MCF 10A (cell line): ENCODE measurements at regions not wholly inside any gene's neighbourhood (a gene's known extent, or its start where the extent isn't known, plus 50 kb on each side); places are given as distances from the start of the nearest gene placed in this dataset.
"Not testable (repeated sequence)": the region's sequence is repeated elsewhere in the genome, so short reads cannot be mapped to it uniquely, and the experiment has no call there.

Experiments
- BruUV-seq: library from RNA; stranded (reverse); fragments of 400-500 nt; replicated peaks from 2 replicates; lab custom pipeline; 2021; lab: Mats Ljungman, UMichigan
- CTCF ChIA-PET: fragments of 300-600 bp; sonication (Branson Sonifier 250); formaldehyde crosslinking; extraction: SDS; loops from one replicate; lab custom pipeline; 2021; ENCODE audit warnings: antibody characterized with exemption, inconsistent platforms; lab: Yijun Ruan, JAX
- POLR2A ChIA-PET: fragments of 300-600, 350-650 bp; sonication (Branson Sonifier 250); formaldehyde crosslinking; extraction: SDS; loops from one replicate; lab custom pipeline; 2020; ENCODE audit warnings: antibody characterized with exemption, inconsistent platforms; lab: Yijun Ruan, JAX
- DNase-seq: peaks from one replicate; pipeline ENCODE4 v3.0.0-alpha.2; 2018; ENCODE audit not compliant: unreplicated experiment
- H3K27ac Mint-ChIP-seq: one replicate; pipeline ENCODE4 v1.8.0; 2022; ENCODE audit warnings: mild to moderate bottlenecking, low read depth, mixed read lengths; ENCODE audit not compliant: unreplicated experiment
- H3K27me3 Mint-ChIP-seq: one replicate; pipeline ENCODE4 v1.8.0; 2022; ENCODE audit warnings: mixed read lengths; ENCODE audit not compliant: insufficient read depth, unreplicated experiment
- H3K36me3 Mint-ChIP-seq: one replicate; pipeline ENCODE4 v1.8.0; 2022; ENCODE audit warnings: mild to moderate bottlenecking, moderate library complexity, mixed read lengths; ENCODE audit not compliant: insufficient read depth, unreplicated experiment
- H3K4me1 Mint-ChIP-seq: one replicate; pipeline ENCODE4 v1.8.0; 2022; ENCODE audit warnings: mixed read lengths; ENCODE audit not compliant: insufficient read depth, unreplicated experiment
- H3K4me3 Mint-ChIP-seq: one replicate; pipeline ENCODE4 v1.8.0; 2022; ENCODE audit warnings: mild to moderate bottlenecking, moderate library complexity, mixed read lengths; ENCODE audit not compliant: unreplicated experiment
- H3K9me3 Mint-ChIP-seq: one replicate; pipeline ENCODE4 v1.8.0; 2022; ENCODE audit warnings: mixed read lengths; ENCODE audit not compliant: unreplicated experiment
- intact Hi-C: fragments of 100-400 bp; cut with micrococcal nuclease; formaldehyde crosslinking; loops from 2 replicates; pipeline ENCODE4 v1.14.1; 2022

- BruUV-seq, H3K27me3 Mint-ChIP-seq, CTCF ChIA-PET, intact Hi-C loops, DNase-seq, H3K9me3 Mint-ChIP-seq, POLR2A ChIA-PET, H3K4me3 Mint-ChIP-seq, H3K36me3 Mint-ChIP-seq, H3K27ac Mint-ChIP-seq: not testable (repeated sequence)
- H3K4me1 Mint-ChIP-seq: peaks cover 11% of the 10 kb centered on the region
Observed at GRCh38 chr1:149157409-149157808, 54.1 kb upstream of the NBPF9 start.

DNA sequence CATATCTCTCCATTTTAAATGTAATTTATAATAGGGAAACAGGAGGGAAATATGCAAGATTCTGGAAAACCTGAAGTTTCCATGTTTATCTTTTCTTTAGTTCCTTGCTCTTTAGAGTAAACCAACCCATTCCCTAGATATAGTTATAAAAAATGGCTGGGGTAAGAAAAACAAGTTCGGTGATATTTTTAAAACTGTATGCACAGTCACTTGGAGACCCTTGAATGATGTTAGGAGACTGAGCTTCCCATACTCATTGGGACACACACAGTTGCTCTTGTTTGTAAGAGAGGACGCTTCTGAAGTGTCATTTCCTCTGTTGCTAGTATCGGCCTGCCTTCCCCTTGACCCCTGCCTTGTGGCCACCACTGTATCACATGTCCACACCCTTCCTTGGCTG is 55.0 kb upstream of the NBPF9 start:
- H3K9me3 Mint-ChIP-seq, H3K27me3 Mint-ChIP-seq, H3K36me3 Mint-ChIP-seq, H3K27ac Mint-ChIP-seq, H3K4me3 Mint-ChIP-seq, POLR2A ChIA-PET, BruUV-seq, intact Hi-C loops, DNase-seq, CTCF ChIA-PET: not testable (repeated sequence)
- peaks cover 11% of the 10 kb centered on the region for H3K4me1 Mint-ChIP-seq

DNA sequence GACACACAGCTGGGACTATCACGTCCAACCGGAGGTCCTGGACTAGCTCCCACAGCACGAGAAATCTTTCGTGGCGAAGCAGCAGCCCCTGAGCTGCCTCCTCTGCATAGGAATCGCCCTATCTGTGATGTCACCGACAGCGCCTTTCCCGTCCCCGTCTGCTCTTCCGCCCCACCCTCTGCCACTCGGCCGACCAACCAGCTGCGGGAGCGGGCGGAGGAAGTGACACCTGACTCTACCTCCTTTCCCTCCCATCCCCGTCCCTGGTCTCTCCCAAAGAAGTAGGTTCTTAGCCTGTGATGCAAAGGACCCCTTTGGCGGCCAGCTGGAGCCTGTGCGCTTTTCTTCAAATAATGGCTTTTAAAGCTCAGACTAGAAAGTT is 59.7 kb upstream of the NBPF9 start:
- CTCF ChIA-PET, H3K9me3 Mint-ChIP-seq, H3K27ac Mint-ChIP-seq, intact Hi-C loops, DNase-seq, H3K4me3 Mint-ChIP-seq, BruUV-seq, H3K36me3 Mint-ChIP-seq, H3K27me3 Mint-ChIP-seq, POLR2A ChIA-PET: not testable (repeated sequence)
- H3K4me1 Mint-ChIP-seq: peaks cover 11% of the 10 kb centered on the region

GRCh38 chr1:149174765-149175164 is 71.4 kb upstream of the NBPF9 start:
- Mint-ChIP-seq H3K27ac (peak overlapping the region; percentile 39), H3K4me3 (peak overlapping the region; percentile 70)
- H3K27me3 Mint-ChIP-seq, intact Hi-C loops, CTCF ChIA-PET, POLR2A ChIA-PET, H3K4me1 Mint-ChIP-seq, DNase-seq, H3K36me3 Mint-ChIP-seq, H3K9me3 Mint-ChIP-seq: not testable (repeated sequence)
- TSS peak; percentile 38 for BruUV-seq

DNA sequence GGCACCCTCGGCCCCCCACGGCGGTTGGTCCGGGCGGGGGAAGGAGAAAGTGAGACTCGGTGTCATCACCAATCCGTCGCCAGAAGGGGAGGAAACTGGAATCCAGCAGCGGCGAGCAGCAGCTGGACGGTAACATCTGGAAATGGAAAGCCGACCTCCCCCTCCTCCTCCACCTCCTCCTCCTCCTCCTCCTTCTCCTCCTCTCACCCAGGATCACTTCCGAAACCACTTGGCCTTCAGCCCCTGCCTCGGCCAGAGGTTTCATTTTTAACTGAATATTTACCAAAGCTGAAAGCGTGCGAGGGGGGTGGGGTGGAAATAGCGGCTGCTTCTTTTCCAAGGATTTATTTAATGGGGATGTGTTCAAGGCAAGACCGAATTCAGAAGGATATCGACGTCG is 72.5 kb upstream of the NBPF9 start:
- H3K4me1 Mint-ChIP-seq, H3K27me3 Mint-ChIP-seq, H3K9me3 Mint-ChIP-seq, intact Hi-C loops, POLR2A ChIA-PET, H3K27ac Mint-ChIP-seq, CTCF ChIA-PET, DNase-seq, BruUV-seq, H3K36me3 Mint-ChIP-seq: not testable (repeated sequence)
- peak overlapping the region; percentile 67 for H3K4me3 Mint-ChIP-seq

DNA sequence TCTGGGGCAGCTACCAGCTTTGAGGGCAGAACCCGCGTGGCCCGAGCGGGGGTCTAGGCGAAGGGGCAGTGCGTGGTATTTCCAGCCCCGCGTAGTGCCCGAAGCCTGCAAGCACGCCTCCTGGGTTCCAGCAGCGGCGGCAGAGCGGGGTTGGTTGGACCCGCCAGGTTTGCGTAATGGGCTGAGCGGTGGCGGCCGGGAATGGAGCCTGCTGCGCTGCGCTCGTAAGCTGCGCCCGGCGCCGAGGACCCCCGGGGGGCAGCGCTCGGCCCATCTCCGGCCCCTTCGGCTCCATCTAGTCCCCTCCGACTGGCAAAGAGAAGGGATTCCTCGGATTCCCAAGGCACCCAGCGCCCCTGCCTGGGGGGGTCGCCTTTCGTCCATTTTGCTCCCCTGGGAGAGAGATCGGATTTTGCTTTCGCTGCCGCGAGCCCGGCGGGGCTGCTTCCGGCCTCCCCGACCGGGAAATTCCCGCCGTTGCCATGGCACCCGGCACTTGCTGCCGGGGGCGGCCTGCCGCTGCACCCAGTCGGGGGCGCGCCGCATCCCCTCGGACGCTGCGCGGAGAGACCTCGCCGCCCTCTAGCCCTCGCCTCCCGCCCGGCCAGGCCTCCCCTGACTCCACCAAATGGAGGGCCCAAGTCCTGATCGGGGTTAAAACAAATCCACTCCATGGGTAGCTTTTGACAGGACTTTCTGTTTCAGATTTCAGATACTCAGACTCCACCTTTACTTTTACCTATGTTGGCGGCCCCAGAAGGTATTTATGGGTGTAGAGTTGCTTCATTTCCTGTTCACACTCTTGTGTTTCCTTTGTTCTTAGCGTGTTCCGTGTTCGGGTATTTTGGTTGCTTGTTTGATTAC is 73.3 kb upstream of the NBPF9 start:
- CTCF ChIA-PET, BruUV-seq, intact Hi-C loops, H3K36me3 Mint-ChIP-seq, POLR2A ChIA-PET, H3K4me1 Mint-ChIP-seq, H3K9me3 Mint-ChIP-seq, H3K27me3 Mint-ChIP-seq: not testable (repeated sequence)
- Mint-ChIP-seq H3K4me3 (peak overlapping the region; percentile 78), H3K27ac (peak overlapping the region; percentile 81)
- DNase-seq: peak; percentile 53

GRCh38 chr1:149190742-149191141 is 87.4 kb upstream of the NBPF9 start:
- H3K4me3 Mint-ChIP-seq, H3K9me3 Mint-ChIP-seq, intact Hi-C loops, BruUV-seq, H3K4me1 Mint-ChIP-seq, H3K27me3 Mint-ChIP-seq, POLR2A ChIA-PET, CTCF ChIA-PET, DNase-seq, H3K36me3 Mint-ChIP-seq: not testable (repeated sequence)
- H3K27ac Mint-ChIP-seq: peak overlapping the region; percentile 49

- H3K27ac Mint-ChIP-seq, H3K9me3 Mint-ChIP-seq, DNase-seq, BruUV-seq, POLR2A ChIA-PET, intact Hi-C loops, H3K27me3 Mint-ChIP-seq, H3K36me3 Mint-ChIP-seq, CTCF ChIA-PET, H3K4me3 Mint-ChIP-seq: not testable (repeated sequence)
- H3K4me1 Mint-ChIP-seq: peaks cover 18% of the 10 kb centered on the region
Observed at GRCh38 chr1:149196651-149197050, 93.3 kb upstream of the NBPF9 start.

- H3K4me3 Mint-ChIP-seq, H3K36me3 Mint-ChIP-seq, intact Hi-C loops, H3K27ac Mint-ChIP-seq, H3K27me3 Mint-ChIP-seq, CTCF ChIA-PET, H3K9me3 Mint-ChIP-seq, BruUV-seq, POLR2A ChIA-PET: not testable (repeated sequence)
- DNase-seq: peak; percentile 9
- H3K4me1 Mint-ChIP-seq: peaks cover 17% of the 10 kb centered on the region
Observed at GRCh38 chr1:149200567-149200966, 97.2 kb upstream of the NBPF9 start.
